Activated CD4-positive, CD25-positive, alpha-beta regulatory T cell treated with anti-CD3 and anti-CD28 coated beads, Interleukin-2, amount 50 U/mL, for 16 hours (primary cell): ENCODE measurements at regions not wholly inside any gene's neighbourhood (a gene's known extent, or its start where the extent isn't known, plus 50 kb on each side); places are given as distances from the start of the nearest gene placed in this dataset.
"Not testable (repeated sequence)": the region's sequence is repeated elsewhere in the genome, so short reads cannot be mapped to it uniquely, and the experiment has no call there.

Experiments
- DNase-seq: peaks from one replicate; pipeline ENCODE4 v3.0.0-alpha.2; 2020; ENCODE audit warnings: low read depth, low spot score

- no peak for DNase-seq
Measured at GRCh38 chr11:123344790-123345357, 85.2 kb upstream of the GRAMD1B start.

- DNase-seq: not testable (repeated sequence)
Measured at GRCh38 chr11:123344188-123344587, 85.9 kb upstream of the GRAMD1B start.

GRCh38 chr11:123338997-123339752 is 90.9 kb upstream of the GRAMD1B start:
- no peak for DNase-seq

- no peak for DNase-seq
Measured at GRCh38 chr11:123338266-123338800, 91.7 kb upstream of the GRAMD1B start.

- DNase-seq: no peak
Measured at GRCh38 chr11:123334925-123335324, 95.1 kb upstream of the GRAMD1B start.

- DNase-seq: not testable (repeated sequence)
Measured at GRCh38 chr11:123332577-123332976, 97.5 kb upstream of the GRAMD1B start.

GRCh38 chr11:123330948-123331347 is 99.1 kb upstream of the GRAMD1B start:
- no peak for DNase-seq

GRCh38 chr11:123330471-123330870 is 99.6 kb upstream of the GRAMD1B start:
- DNase-seq: no peak

GRCh38 chr11:123330071-123330470 is 100.0 kb upstream of the GRAMD1B start:
- no peak for DNase-seq

- no peak for DNase-seq
Measured at GRCh38 chr11:123328281-123328867, 101.7 kb upstream of the GRAMD1B start.

GRCh38 chr11:123325533-123325932 is 104.5 kb upstream of the GRAMD1B start:
- no peak for DNase-seq

- DNase-seq: no peak
Measured at GRCh38 chr11:123323568-123323967, 106.5 kb upstream of the GRAMD1B start.

- DNase-seq: no peak
Measured at GRCh38 chr11:123321636-123322035, 108.4 kb upstream of the GRAMD1B start.

GRCh38 chr11:123318623-123319022 is 111.4 kb upstream of the GRAMD1B start:
- no peak for DNase-seq

GRCh38 chr11:123318132-123318531 is 111.9 kb upstream of the GRAMD1B start:
- not testable (repeated sequence) for DNase-seq

GRCh38 chr11:123316003-123316402 is 114.1 kb upstream of the GRAMD1B start:
- no peak for DNase-seq

- DNase-seq: no peak
Measured at GRCh38 chr11:123314972-123315371, 115.1 kb upstream of the GRAMD1B start.

- no peak for DNase-seq
Measured at GRCh38 chr11:123313262-123313661, 116.8 kb upstream of the GRAMD1B start.

GRCh38 chr11:123308077-123308476 is 113.0 kb upstream of the CLMP start:
- DNase-seq: no peak

- no peak for DNase-seq
Measured at GRCh38 chr11:123307276-123307675, 112.2 kb upstream of the CLMP start.

GRCh38 chr11:123306531-123306930 is 111.5 kb upstream of the CLMP start:
- no peak for DNase-seq

- DNase-seq: no peak
Measured at GRCh38 chr11:123305601-123306375, 110.7 kb upstream of the CLMP start.
